GM19240 (cell line): ENCODE measurements at regions not wholly inside any gene's neighbourhood (a gene's known extent, or its start where the extent isn't known, plus 50 kb on each side); places are given as distances from the start of the nearest gene placed in this dataset.

ENCODE experiments used
- DNase-seq: peaks from one replicate; pipeline ENCODE4 v3.0.0; 2011; ENCODE audit warnings: low spot score; ENCODE audit not compliant: insufficient read length

DNA sequence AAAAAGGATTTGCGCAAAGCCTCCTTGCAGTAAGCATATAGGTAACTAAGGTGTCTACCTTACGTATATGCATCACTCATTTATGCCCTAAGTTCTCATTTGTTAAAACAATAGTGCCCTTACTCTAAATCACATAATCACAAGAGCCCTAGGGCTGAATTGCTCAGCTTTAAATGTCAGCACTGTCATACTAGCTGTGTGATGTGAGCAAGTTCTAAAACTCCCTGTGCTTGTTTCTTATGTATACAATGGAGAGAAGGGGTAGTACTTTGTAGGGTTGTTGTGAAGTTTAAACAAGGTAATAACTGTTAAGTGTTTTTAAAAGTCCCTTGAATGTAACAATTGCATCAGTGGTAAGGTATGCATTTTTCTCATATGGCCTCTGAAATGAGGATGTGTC is 169.5 kb upstream of the DMRT1 start:
- no peak for DNase-seq

DNA sequence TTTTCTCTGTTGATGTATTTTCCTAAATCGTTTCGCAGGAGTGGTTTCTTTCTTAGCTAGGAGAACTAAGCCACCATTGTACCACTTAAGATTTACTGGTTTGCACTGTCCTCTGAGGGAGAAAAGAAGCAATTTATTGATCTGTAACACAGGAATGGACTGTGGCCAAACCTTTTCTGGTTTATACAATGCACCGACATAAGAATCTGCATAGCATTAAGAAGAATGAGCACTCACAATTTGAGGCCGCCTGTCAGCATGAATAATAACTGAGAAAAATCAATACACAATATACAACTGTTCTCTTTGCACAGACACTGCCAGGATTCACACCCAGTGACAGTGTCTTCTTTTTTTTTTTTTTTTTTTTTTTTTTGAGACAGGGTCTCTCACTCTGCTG is 168.6 kb upstream of the DMRT1 start:
- no peak for DNase-seq

DNA sequence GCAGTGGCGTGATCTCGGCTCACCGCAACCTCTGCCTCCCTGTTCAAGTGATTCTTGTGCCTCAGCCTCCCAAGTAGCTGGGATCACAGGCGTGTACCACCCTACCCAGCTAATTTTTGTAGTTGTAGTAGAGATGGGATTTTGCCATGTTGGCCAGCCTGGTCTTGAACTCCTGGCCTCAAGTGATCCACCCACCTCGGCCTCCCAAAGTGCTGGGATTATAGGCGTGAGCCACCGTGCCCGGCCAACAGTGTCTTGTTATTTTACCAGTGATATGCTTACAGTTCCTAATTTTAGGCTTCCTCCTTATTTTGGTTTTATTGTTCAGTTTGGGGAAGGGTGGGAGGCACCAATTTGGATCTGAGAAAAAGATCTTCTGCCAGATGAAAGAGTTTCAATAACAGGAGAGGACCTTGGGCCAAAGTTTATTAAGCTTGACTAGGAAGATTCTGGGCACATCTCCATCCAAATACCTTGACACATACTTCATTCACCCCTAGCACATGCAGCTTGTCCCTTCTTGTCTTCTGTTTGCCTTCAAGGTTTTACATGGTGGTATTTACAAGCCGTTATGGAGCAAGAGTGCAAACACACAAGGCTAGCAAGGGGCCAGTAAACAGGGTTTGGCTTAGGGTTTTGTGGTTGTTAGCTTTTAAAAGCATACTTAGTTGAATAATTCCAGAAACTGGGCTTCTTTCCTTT is 168.1 kb upstream of the DMRT1 start:
- no peak for DNase-seq

DNA sequence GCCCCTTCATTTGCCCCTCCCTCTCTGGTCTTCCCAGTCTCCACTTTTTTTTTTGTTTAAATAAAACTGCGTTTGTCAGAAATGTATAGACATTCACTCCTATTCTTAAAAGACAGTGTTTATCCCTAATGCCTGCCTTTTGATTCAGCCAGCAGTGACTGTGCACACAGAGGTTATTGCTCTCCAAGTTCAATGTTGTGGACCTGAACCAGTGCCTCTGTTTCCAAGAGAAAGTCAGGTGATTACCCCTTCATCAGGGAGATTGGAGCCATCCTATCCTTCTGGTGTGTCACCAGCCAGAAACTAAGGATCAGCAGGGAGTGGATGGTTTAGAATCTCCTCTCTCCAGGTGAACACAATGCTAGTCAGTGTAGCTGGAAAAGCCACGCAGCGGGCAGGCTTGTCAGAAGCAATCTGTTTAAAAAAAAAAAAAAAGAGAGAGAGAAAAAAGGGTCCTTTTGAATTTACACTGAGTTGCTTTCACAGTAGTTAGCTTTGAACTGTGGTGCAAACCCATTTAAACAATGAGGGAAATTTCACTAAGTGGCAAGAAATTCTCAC is 167.5 kb upstream of the DMRT1 start:
- no peak for DNase-seq

DNA sequence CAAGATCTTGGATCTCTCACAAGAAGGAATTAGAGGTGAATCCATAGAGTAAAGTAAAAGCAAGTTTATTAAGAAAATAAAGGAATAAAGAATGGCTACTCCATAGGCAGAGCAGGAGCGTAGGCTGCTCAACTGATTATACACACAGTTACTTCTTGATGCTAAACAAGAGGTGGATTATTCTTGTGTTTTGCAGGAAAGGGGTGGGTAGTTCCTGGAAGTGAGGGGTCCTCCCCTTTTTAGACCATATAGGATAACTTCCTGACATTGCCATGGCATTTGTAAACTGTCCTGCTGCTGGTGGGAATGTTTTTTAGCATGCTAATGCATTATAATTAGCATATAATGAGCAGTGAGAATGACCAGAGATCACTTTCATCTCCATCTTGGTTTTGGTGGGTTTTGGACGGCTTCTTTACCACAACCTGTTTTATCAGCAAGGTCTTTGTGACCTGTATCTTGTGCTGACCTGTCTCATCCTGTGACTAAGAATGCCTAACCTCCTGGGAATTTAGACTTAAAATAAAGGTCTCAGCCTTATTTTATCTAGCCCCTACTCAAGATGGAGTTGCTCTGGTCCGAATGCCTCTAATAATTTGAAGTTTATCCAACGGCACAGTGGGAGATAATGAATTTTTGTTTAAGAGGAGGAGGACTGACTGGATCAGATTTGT is 165.7 kb upstream of the DMRT1 start:
- DNase-seq = no peak

DNA sequence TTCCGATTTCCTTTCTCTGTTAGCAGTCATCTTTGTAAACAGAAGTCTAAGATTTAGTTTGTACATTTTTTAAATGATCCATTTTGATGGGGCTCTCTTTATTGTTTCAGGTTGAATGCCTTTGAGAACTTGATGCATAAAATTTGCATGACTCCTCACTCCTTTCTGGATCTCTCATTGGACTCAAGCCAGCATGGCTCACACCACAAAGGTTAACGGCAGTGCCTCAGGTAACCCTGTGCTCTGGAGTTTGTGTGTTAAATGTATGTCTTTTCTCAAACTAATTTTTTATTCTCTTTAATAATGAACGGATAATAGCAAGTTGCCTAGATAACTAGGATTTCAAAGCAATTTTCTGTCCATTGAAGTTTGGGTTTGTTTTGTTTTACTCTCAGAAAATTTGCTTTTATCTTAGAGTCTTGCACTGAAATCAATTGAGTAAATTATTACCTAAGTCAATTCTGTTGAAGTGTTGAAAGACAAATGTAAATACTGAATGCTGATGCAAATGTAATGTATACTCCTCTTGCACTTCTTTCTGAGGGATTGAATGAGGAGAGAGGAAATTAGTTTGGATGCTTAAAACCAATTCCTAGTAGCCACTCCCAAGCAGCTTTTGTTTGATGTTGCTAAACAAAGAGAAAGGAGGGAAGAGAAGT is 164.6 kb upstream of the DMRT1 start:
- no peak for DNase-seq

DNA sequence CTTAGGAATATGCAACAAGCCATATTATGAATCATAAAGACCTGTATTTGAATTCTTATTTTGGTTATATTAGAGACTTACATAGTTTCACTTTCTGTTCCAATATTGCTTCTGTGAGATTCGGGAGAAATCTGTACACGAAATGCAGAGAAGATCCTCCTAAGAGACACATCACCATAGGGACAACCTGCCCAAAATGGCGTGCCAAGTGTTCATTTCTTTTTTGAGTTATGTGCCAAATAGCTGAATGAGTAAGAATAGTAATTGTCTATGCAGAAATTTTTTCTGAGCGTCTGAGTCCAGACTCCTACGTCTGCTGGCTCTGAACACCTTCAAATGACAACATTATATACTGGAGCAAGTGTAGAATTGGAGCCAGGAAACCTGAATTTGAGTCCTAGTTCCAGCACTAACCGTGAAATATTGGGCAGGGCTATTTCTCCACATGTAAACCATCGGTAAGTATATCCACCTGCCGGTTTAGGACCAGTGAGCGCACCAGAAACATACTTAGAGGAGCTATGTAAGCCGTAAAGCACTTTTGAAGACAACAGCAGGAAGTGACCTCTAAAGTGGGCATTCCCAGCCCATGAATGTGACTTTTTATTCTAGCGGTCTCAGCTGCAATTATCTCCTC is 163.9 kb upstream of the DMRT1 start:
- no peak for DNase-seq

DNA sequence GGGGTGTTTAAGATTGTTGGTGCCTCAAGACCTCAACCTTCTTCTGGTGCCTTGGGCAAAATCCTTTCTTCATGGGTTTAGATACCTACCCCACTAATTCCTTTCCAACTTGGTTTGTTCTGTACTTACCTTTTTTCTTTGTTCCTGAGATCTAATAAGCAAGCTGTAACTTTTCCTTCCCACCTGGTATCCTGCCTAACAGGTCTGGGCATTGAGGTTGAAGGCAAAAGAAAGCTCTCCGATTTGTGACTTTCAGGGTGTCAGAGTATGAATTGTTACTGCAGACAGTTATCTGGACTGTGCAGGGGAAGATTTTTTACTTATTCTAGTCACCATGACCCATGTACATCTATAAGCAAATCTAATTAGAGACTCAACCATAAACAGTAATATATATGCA is 162.6 kb upstream of the DMRT1 start:
- no peak for DNase-seq

DNA sequence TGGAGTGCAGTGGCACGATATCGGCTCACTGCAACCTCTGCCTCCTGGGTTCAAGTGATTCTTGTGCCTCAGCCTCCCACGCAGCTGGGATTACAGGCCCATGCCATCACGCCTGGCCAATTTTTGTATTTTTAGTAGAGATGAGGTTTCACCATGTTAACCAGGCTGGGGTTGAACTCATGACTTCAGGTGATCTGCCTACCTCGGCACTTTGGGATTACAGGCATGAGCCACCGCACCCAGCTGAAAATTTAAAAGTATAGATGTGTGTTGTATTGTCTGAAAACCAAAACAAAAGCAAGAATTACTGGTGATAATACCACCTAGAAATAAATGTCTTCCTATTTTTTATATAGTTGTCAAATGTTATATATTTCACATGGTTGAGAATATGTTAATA is 162.0 kb upstream of the DMRT1 start:
- DNase-seq = no peak

DNA sequence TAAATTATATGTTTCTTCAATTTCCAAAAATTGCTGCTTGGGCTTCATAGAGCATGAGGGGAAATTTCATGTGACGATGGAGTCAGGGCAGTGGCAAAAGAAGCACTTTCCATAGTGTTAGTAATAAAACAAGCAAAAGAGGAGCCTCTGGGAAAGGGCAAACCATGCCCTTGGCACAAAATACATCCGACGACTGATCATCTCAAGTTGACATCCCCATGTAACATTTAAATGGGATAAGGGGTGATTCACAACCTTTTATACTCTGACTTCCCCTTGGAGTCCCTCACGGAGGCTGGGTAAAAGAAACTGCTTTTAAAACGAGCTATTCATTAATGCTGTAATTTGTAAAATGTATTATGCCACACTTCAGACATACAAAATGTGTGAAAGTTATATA is 161.4 kb upstream of the DMRT1 start:
- no peak for DNase-seq

DNA sequence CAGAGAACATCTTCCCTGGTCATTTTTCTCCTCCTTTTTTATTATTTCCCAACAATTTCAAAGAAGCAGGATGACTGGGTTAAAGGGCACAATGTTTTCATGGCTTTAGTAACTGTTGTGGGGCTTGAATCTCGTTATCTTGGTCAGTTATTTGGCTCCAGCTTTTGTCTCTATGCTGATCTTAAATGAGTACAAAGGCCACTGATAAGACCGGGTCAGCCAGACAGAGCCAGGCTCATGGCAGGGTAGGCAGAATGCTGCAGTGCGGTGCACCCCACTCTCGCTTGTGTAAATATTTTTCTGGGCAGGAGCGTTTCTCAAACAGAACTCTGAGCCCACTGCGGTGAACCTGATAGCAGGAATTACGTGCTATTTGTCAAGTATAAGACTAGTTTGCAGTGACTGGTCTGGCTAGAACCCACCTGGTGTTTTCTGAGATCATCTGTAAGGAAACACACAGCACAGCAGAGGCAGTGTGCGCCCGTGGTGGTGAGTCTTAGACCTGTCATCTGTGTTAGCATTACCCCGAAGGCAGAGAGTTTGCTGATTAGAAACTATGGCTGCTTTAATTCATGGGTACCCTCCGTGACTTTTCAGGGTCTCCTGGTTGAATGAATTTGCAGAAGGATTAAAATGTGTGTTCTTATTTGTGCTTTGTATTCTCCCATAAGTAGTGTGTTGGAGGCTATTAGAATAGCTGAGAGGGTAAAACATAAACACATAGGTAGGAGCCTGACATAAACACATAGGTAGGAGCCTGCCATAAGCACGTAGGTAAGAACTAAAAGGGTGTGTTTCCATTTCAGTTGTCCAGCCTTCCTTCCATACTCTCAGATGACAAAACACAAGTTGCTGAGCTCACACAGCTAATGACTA is 158.6 kb upstream of the DMRT1 start:
- DNase-seq = no peak

DNA sequence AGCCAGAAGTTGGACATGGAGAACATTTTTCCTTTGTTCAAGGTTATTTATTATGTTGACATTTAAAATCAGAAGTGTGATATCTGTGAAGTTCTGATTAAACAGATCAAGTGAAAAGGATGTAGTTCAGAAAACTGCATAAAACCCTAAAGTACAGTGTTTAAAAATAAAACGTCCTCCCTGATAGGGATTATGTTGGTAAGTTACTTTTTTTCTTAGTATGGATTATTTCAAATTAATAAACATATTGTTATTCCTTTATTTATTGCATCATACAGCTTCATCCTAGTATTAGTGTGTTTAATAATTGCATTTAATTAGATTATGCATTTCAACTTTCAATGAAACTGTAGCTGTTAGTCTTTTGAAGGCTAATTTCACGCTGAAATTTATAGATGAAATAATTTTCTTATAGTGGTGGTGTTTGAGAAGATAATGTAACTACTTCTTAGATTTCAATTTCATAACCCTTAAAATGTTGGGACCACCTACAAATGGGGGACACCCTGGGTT is 157.9 kb upstream of the DMRT1 start:
- DNase-seq = no peak

DNA sequence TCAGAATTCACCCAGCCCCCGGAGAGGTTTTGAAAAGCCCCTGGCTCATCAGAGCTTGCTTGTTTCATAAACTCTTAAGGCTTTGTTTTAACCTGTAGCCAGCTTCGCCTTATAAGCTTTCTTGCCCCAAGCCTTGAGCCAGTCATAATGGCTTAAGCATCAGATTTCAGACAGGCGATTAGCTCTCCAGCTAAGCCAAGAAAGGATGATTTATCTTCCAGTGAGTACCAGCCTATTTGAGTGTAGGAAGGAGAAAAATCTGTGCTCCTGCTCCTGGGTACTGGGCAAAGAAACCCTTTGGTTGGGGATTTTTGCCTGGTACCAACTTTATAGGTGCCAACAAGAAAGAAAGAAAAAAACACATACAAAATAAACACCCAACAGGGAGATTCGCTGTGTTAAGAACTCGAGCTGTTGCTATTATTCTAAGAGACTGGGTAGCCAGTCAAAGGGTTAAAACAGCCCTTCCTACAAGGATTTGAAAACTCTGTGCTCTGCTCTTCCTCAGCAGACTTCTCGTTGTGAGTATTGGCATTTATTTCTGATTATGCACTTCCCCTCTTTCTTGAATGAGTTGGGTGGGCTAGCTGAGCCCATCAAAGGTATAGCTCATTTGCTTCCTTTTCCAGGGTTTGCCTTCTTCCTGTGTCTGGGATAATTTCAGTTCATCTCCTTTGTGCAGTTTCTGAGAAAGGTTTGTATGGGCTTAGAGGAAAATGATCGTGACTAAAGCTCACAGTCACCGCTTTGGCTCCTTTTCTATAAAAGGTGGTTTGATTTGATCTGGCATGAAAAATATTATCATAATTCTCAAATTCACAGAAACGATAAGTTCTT is 157.2 kb upstream of the DMRT1 start:
- no peak for DNase-seq

DNA sequence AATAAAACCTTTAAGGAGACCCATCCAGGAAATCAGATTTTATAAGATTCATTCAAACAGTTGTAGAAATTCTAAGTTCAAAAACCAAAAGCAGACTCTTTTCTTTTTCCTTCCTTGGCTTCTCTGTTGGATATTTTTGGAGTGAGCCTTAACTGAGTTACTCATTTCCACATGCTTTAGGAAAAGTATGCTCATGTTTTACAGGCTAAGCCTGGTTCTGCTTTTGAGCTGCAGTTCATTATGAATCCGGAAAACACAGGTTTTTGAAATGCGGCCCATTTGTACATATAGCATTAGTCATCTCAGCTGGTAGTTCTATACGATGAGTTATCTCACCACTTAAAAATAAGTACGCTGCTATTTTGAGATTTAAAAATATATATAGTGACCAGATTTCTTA is 156.6 kb upstream of the DMRT1 start:
- DNase-seq = no peak

DNA sequence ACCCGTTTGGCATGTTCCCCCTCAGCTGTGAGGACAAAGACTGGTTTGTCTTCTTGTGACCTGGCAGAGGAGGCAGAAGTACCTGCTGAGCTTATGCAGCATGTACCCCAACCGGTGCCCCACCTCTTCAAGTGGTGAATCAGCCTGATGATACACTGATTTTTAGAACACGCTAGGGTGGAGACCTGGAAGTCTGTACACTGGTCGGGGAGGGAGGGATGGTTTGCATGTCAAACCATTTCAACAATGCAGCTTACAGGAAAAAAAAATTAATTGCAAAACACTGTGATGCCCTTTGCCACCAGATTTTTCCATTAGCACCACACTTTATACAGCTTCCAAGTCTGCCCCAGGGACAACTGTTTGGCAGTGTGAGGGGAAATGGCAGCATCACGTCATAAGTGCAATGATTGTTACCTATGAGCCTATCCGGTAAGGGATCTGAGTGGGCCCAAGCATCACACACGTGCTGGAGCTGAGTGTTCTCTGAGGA is 155.1 kb upstream of the DMRT1 start:
- DNase-seq = no peak

DNA sequence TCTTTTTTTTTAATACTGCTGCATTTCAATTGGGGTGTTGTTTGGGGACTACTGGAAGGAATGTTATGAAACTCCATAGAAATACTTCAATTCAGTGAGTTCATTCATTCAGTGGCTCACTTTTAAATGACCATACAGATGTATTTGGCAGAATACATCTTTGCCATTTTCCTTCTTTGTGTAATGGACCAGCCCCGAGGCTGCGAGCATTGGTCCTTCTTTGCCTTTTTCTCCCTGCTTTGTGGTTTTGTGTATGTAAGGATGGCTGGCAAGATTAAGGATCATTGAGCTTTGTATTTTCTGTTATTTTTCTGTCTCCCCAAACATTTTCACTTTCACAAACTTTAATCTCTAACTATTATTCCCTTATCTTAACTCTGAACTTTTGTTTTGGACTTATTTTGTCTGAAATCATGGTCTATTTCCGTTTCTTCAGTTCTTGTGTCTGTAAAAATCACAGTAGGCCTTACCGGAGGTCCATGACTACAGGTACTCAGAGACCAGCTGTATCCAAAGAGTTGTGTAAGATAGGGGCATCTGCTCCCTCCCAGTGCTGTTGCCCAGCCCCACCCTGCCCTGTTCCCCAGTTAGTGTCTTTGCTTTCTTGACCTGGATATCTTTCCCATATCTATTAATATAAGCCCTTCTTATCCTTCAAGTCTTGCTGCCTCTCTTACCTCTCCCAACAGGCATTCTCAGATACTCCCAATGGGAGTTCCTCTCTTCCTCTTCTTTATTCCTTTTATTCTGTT is 154.3 kb upstream of the DMRT1 start:
- DNase-seq = no peak

DNA sequence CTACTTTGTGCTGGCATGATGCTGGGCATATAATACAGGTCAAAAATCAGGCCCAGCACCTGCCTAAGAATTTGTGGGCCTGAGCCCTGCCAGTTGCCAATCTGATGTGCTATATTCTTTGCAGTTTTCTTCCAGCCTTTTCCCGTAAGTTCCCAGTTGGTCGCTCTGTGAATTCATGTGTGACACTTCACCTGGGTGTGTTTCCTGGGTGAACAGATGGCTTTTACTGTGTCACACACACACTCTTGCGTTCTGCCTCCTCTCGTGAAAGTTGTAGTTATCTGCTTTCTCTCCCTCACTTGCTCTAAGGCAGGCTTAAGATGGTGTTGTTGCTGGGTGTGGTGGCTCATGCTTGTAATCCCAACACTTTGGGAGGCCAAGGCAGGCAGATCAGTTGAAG is 153.5 kb upstream of the DMRT1 start:
- DNase-seq = no peak

DNA sequence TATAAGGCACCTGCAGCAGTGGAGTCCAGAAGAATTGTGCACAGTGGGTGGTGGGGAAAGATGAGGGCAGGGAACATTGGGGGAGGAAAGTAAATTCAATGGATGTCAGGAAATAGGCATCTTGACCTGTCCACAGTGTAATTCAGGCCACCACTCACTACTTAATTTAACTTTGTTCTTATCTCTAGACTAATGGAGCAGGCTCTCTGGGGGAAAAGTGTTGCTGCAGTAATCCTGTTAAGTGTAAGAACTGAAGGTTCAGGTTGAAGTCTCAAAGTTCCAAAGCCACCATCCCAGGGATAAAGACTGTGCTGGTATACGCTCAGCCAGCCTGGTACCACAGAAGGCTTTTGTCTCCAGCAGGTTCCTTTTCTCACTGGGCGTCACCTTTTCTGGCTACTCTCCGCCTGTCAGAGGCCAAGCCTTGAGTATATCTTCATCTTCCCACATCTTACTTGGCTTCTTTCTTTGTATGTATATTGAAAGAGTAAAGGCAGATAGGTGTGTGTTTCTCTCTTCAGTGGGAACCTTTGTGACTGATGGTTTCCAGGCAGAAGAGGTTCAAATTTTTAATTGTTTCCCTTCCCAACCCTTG is 150.9 kb upstream of the DMRT1 start:
- DNase-seq = no peak
